Right cardiac atrium (tissue), 5 donors: ENCODE measurements at regions not wholly inside any gene's neighbourhood (a gene's known extent, or its start where the extent isn't known, plus 50 kb on each side); places are given as distances from the start of the nearest gene placed in this dataset.
"Not testable (repeated sequence)": the region's sequence is repeated elsewhere in the genome, so short reads cannot be mapped to it uniquely, and the experiment has no call there.

ENCODE experiments used
- ATAC-seq, 2 donors: fragments of 200-7000 bp; cut with Tn5 transposase; one replicate each; pipeline versions ENCODE4 v1.8.0 to v1.9.1; 2020; ENCODE audit warnings: moderate library complexity in 2 of 2, mild to moderate bottlenecking in 1 of 2
- DNase-seq, 3 donors: peaks; one replicate each; pipeline ENCODE4 v3.0.0-alpha.2; 2020
- H3K27ac ChIP-seq: one replicate; pipeline ENCODE4 v1.5.1; 2013; ENCODE audit warnings: mild to moderate bottlenecking, low read length, control low read depth, moderate library complexity
- H3K27me3 ChIP-seq: one replicate; pipeline ENCODE4 v1.6.1; 2013; ENCODE audit not compliant: control insufficient read depth, insufficient read depth
- H3K4me1 ChIP-seq: one replicate; pipeline ENCODE4 v1.6.1; 2013; ENCODE audit warnings: low read length; ENCODE audit not compliant: control insufficient read depth, insufficient read depth
- H3K4me3 ChIP-seq: one replicate; pipeline ENCODE4 v1.5.1; 2013; ENCODE audit warnings: low read length, control low read depth
- H3K9me3 ChIP-seq: one replicate; pipeline ENCODE4 v1.6.1; 2013; ENCODE audit warnings: low read length; ENCODE audit not compliant: control insufficient read depth
- WGBS: extraction: QIAGEN DNeasy Blood & Tissue Kit; methylation state at CpG from one replicate; pipeline ENCODE4 v1.1.7; 2013; 5-methylcytosine and 5-hydroxymethylcytosine counted together
- intact Hi-C, 4 donors: fragments of 100-400 bp; cut with DNase I; formaldehyde crosslinking; loops; one replicate each; pipeline versions ENCODE4 v1.11.0 to v1.14.0; 2022 to 2023
- donor health status: healthy with polysubstance abuse.
- donor health status: DM: no; HTN: yes; CAD: no.
- donor health status: DM: no; HTN: no; CAD: no.
- donor health status: DM: no; HTN: yes; CAD: no; lungs with severe emphysema.
- donor health status: DM: yes; HTN: yes; CAD: no.

- Histone ChIP-seq H3K9me3 (peaks cover 5% of the 10 kb centered on the region), H3K27ac (no peak overlapping the region), H3K27me3 (no peaks in the 10 kb centered on the region), H3K4me1 (peaks cover 2% of the 10 kb centered on the region), H3K4me3 (no peak overlapping the region)
- 76% methylated on average over 1 of the region's 1 CpG for WGBS
- no peak for DNase-seq
- no peak for ATAC-seq
- intact Hi-C loops, result no loop called here
These were observed 202.6 kb downstream of the ZIC5 start for GRCh38 chr13:99768986-99769385.

- intact Hi-C loops, result no loop called here
- no peak for ATAC-seq
- Histone ChIP-seq H3K27me3 (no peaks in the 10 kb centered on the region), H3K4me3 (no peak overlapping the region), H3K27ac (no peak overlapping the region), H3K9me3 (peaks cover 5% of the 10 kb centered on the region), H3K4me1 (peaks cover 2% of the 10 kb centered on the region)
- WGBS, result 50% methylated on average over 2 of the region's 2 CpGs
- no peak for DNase-seq
These were observed 204.9 kb downstream of the ZIC5 start for GRCh38 chr13:99766641-99767045.

GRCh38 chr13:99765869-99766268 lies 205.7 kb downstream of the ZIC5 start:
- ATAC-seq (no peak), DNase-seq (no peak)
- H3K4me1 ChIP-seq, result peaks cover 2% of the 10 kb centered on the region
- no peak overlapping the region for H3K4me3 ChIP-seq
- peaks cover 5% of the 10 kb centered on the region for H3K9me3 ChIP-seq
- 88% methylated on average over 2 of the region's 2 CpGs for WGBS
- no peak overlapping the region for H3K27ac ChIP-seq
- H3K27me3 ChIP-seq, result no peaks in the 10 kb centered on the region
- intact Hi-C loops, result no loop called here

- DNase-seq (no peak), ATAC-seq (no peak)
- peaks cover under 1% of the 10 kb centered on the region for H3K9me3 ChIP-seq
- H3K4me1 ChIP-seq, result no peaks in the 10 kb centered on the region
- intact Hi-C loops, result no loop called here
- H3K27ac ChIP-seq, result no peak overlapping the region
- H3K27me3 ChIP-seq, result no peaks in the 10 kb centered on the region
- H3K4me3 ChIP-seq, result no peak overlapping the region
These were observed 211.1 kb downstream of the ZIC5 start for GRCh38 chr13:99760456-99760855.

- Histone ChIP-seq H3K9me3 (no peaks in the 10 kb centered on the region), H3K4me3 (no peak overlapping the region), H3K27ac (no peak overlapping the region), H3K27me3 (no peaks in the 10 kb centered on the region), H3K4me1 (no peaks in the 10 kb centered on the region)
- intact Hi-C loops, result no loop called here
- DNase-seq, result no peak
- no peak for ATAC-seq
- WGBS, result 99% methylated on average over 2 of the region's 2 CpGs
These were observed 212.4 kb downstream of the ZIC5 start for GRCh38 chr13:99759163-99759552.

GRCh38 chr13:99758460-99759162 lies 213.0 kb downstream of the ZIC5 start:
- no peak for ATAC-seq

GRCh38 chr13:99757756-99758459 lies 213.7 kb downstream of the ZIC5 start:
- DNase-seq (no peak), ATAC-seq (no peak)
- Histone ChIP-seq H3K27ac (no peak overlapping the region), H3K9me3 (no peaks in the 10 kb centered on the region), H3K4me1 (no peaks in the 10 kb centered on the region), H3K4me3 (no peak overlapping the region), H3K27me3 (no peaks in the 10 kb centered on the region)
- 81% methylated on average over 8 of the region's 8 CpGs for WGBS
- intact Hi-C loops, result no loop called here

More at GRCh38 chr13:99758460-99759162, 213.0 kb downstream of the ZIC5 start:
- H3K27me3 ChIP-seq, result no peaks in the 10 kb centered on the region
- no peaks in the 10 kb centered on the region for H3K4me1 ChIP-seq
- intact Hi-C loops, result no loop called here
- H3K9me3 ChIP-seq, result no peaks in the 10 kb centered on the region
- no peak overlapping the region for H3K27ac ChIP-seq
- 72% methylated on average over 6 of the region's 6 CpGs for WGBS
- DNase-seq, result no peak
- H3K4me3 ChIP-seq, result no peak overlapping the region

- Histone ChIP-seq H3K27ac (no peak overlapping the region), H3K9me3 (no peaks in the 10 kb centered on the region), H3K4me1 (no peaks in the 10 kb centered on the region), H3K4me3 (no peak overlapping the region), H3K27me3 (no peaks in the 10 kb centered on the region)
- ATAC-seq (no peak), DNase-seq (no peak)
- WGBS, result 96% methylated on average over 2 of the region's 2 CpGs
- intact Hi-C loops, result no loop called here
These were observed 215.3 kb downstream of the ZIC5 start for GRCh38 chr13:99756281-99756680.

- H3K9me3 ChIP-seq, H3K4me1 ChIP-seq, H3K27ac ChIP-seq, H3K27me3 ChIP-seq, intact Hi-C loops, ATAC-seq, H3K4me3 ChIP-seq, DNase-seq: not testable (repeated sequence)
- WGBS, result 98% methylated on average over 18 of the region's 18 CpGs
These were observed 216.8 kb downstream of the ZIC5 start for GRCh38 chr13:99754750-99755149.

- no peaks in the 10 kb centered on the region for H3K9me3 ChIP-seq
- WGBS, result 91% methylated on average over 2 of the region's 2 CpGs
- no peak overlapping the region for H3K4me3 ChIP-seq
- ATAC-seq, result peak in 1 of 2 donors; percentile 22
- H3K27me3 ChIP-seq, result no peaks in the 10 kb centered on the region
- H3K4me1 ChIP-seq, result no peaks in the 10 kb centered on the region
- no peak overlapping the region for H3K27ac ChIP-seq
- intact Hi-C loops, result no loop called here
- no peak for DNase-seq
These were observed 219.2 kb downstream of the ZIC5 start for GRCh38 chr13:99752373-99752772.

GRCh38 chr13:99751517-99752199 lies 219.9 kb downstream of the ZIC5 start:
- H3K4me3 ChIP-seq, result no peak overlapping the region
- DNase-seq, result no peak
- ATAC-seq, result peak in 1 of 2 donors; percentile 19
- H3K9me3 ChIP-seq, result no peaks in the 10 kb centered on the region
- WGBS, result 88% methylated on average over 10 of the region's 10 CpGs
- intact Hi-C loops, result no loop called here
- no peaks in the 10 kb centered on the region for H3K4me1 ChIP-seq
- H3K27me3 ChIP-seq, result no peaks in the 10 kb centered on the region
- H3K27ac ChIP-seq, result no peak overlapping the region
